Immature natural killer cell (primary cell): ENCODE measurements at regions not wholly inside any gene's neighbourhood (a gene's known extent, or its start where the extent isn't known, plus 50 kb on each side); places are given as distances from the start of the nearest gene placed in this dataset.
"Not testable (repeated sequence)": the region's sequence is repeated elsewhere in the genome, so short reads cannot be mapped to it uniquely, and the experiment has no call there.

Experiments
- DNase-seq, 3 donors: peaks; one replicate each; pipeline ENCODE4 v3.0.0; 2022; ENCODE audit warnings: mixed read lengths in 1 of 3
- H3K27ac Mint-ChIP-seq, 6 donors: one replicate each; pipeline ENCODE4 v1.8.0; 2020; ENCODE audit warnings: mixed read lengths in 6 of 6, mild to moderate bottlenecking in 5 of 6, inconsistent platforms in 4 of 6, moderate library complexity in 3 of 6
- H3K27me3 Mint-ChIP-seq, 3 donors: one replicate each; pipeline ENCODE4 v1.8.0; 2020 to 2021; ENCODE audit warnings: low read depth in 3 of 3, mild to moderate bottlenecking in 3 of 3, mixed read lengths in 3 of 3, moderate library complexity in 3 of 3, inconsistent platforms in 1 of 3
- H3K36me3 Mint-ChIP-seq, 3 donors: one replicate each; pipeline ENCODE4 v1.8.0; 2020; ENCODE audit warnings: mixed read lengths in 3 of 3, inconsistent platforms in 2 of 3, mild to moderate bottlenecking in 2 of 3
- H3K4me1 Mint-ChIP-seq, 2 donors: one replicate each; pipeline ENCODE4 v1.8.0; 2020; ENCODE audit warnings: inconsistent platforms in 2 of 2, mild to moderate bottlenecking in 2 of 2, mixed read lengths in 2 of 2, moderate library complexity in 1 of 2
- H3K4me3 Mint-ChIP-seq, 5 donors: one replicate each; pipeline ENCODE4 v1.8.0; 2020; ENCODE audit warnings: mild to moderate bottlenecking in 5 of 5, mixed read lengths in 5 of 5, inconsistent platforms in 3 of 5, moderate library complexity in 3 of 5
- H3K9me3 Mint-ChIP-seq, 6 donors: one replicate each; pipeline ENCODE4 v1.8.0; 2020; ENCODE audit warnings: mild to moderate bottlenecking in 6 of 6, mixed read lengths in 6 of 6, inconsistent platforms in 4 of 6, moderate library complexity in 3 of 6

- Mint-ChIP-seq H3K4me3 (no peak overlapping the region), H3K4me1 (no peaks in the 10 kb centered on the region), H3K27me3 (peaks cover 5 to 12% (median 9%) of the 10 kb centered on the region in 3 donors), H3K36me3 (no peaks in the 10 kb centered on the region), H3K27ac (no peak overlapping the region), H3K9me3 (no peaks in the 10 kb centered on the region)
- no peak for DNase-seq
Observed at GRCh38 chr10:44005788-44006099, 357.1 kb upstream of the ZNF32 start.

DNA sequence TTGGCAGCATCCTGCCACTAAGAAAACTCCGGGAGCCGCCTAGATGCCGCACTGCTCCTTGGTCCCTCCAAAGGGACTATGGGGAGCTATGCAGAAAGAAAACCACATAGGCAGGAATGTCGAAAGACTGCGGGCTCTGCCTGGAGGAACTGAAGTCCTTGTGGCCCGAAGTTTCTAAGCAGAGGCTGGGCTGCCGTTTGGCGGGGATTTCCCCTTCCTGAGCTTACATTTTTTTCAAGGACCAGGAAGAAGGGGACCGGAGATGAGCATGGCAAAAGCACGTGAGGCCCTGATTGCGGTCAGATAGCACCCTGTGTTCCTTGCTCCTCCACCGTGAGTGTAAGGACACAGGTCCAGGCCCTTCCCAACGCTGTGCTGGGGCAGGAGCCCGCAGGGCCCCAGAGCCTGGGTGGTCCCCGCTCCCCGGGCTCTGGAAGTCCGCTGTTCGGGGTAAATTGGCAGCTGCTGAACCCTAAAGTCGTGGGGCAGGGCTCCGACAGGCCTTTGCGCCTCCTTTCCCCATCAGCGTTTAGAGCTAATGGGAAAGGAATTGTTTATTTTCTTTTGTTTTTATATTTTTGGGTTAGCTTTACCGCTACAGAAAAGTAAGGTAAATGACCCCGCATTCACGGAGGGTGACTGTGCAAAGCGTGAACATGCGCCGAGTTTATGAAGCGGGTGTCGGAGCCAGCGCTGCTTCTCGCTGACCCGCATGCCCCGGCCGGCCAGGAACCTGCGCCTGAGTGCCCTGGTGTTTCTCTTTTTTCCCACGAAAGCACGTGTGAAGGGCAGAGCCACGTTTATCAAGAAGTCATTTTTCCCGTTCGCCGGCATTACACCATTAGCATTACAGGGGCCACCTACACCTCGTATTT, 356.5 kb upstream of the ZNF32 start:
- DNase-seq: no peak
- Mint-ChIP-seq H3K9me3 (no peaks in the 10 kb centered on the region), H3K27me3 (peaks cover 5 to 12% (median 9%) of the 10 kb centered on the region in 3 donors), H3K27ac (no peak overlapping the region), H3K36me3 (no peaks in the 10 kb centered on the region), H3K4me3 (no peak overlapping the region), H3K4me1 (no peaks in the 10 kb centered on the region)

DNA sequence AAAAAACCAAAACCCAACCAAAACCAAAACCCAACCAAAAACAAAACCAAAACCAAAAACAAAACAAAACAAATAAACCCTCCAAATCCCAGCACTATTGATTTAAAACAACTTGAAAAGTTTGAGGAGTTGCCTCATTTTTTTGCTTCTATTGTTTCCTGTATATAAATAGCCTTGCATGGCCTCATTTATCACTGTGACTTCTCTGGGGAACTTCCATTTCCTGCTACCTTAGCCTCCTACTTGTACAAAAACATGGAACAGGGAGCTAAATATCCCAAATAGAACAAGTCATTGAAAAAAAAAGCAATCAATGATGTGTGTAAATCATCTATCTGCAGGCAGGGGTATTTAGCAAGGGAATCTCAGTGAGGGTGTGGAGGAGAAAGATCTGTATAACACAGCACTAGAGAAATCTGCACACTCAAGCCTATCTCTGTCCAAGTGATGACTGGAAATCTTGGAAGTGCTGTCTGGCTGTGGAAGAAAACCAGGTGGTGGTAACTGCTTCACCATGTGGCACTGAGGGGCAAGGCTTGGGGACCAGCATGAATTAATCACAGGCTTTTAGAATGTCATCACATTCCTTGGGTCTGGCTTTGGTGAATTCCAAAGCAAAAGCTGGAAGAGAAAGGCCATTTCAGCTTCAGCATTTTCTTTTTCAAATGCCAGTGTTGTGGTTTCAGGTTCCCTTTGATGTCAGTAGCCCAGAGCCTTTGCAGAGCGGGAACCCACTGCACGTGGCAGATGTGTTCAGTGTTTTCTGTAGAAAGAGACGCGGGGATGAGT, 349.5 kb upstream of the ZNF32 start:
- Mint-ChIP-seq H3K36me3 (no peaks in the 10 kb centered on the region), H3K4me3 (no peak overlapping the region), H3K27me3 (peaks cover 0 to 16% (median 4%) of the 10 kb centered on the region in 3 donors), H3K9me3 (no peaks in the 10 kb centered on the region), H3K27ac (no peak overlapping the region), H3K4me1 (no peaks in the 10 kb centered on the region)
- no peak for DNase-seq

- Mint-ChIP-seq H3K9me3 (no peaks in the 10 kb centered on the region), H3K4me1 (no peaks in the 10 kb centered on the region), H3K36me3 (no peaks in the 10 kb centered on the region), H3K4me3 (no peak overlapping the region), H3K27me3 (peaks cover 0 to 16% (median 6%) of the 10 kb centered on the region in 3 donors), H3K27ac (no peak overlapping the region)
- no peak for DNase-seq
Observed at GRCh38 chr10:43997330-43997729, 348.6 kb upstream of the ZNF32 start.

- Mint-ChIP-seq H3K36me3 (no peaks in the 10 kb centered on the region), H3K27me3 (peaks cover 2 to 21% (median 7%) of the 10 kb centered on the region in 3 donors), H3K4me1 (no peaks in the 10 kb centered on the region), H3K4me3 (no peak overlapping the region), H3K9me3 (peaks cover 0 to 6% (median 0%) of the 10 kb centered on the region in 6 donors), H3K27ac (no peak overlapping the region)
- no peak for DNase-seq
Observed at GRCh38 chr10:43994539-43994938, 345.9 kb upstream of the ZNF32 start.

GRCh38 chr10:43992816-43993215, 344.1 kb upstream of the ZNF32 start:
- not testable (repeated sequence) for H3K4me1 Mint-ChIP-seq, H3K9me3 Mint-ChIP-seq, H3K36me3 Mint-ChIP-seq, H3K27ac Mint-ChIP-seq, DNase-seq, H3K4me3 Mint-ChIP-seq
- peaks cover 2 to 20% (median 7%) of the 10 kb centered on the region in 3 donors for H3K27me3 Mint-ChIP-seq

- no peaks in the 10 kb centered on the region for H3K36me3 Mint-ChIP-seq
- DNase-seq: no peak
- H3K4me3 Mint-ChIP-seq: no peak overlapping the region
- no peak overlapping the region for H3K27ac Mint-ChIP-seq
- H3K9me3 Mint-ChIP-seq: peaks cover 0 to 4% (median 0%) of the 10 kb centered on the region in 6 donors
- H3K27me3 Mint-ChIP-seq: peaks cover 1 to 8% (median 7%) of the 10 kb centered on the region in 3 donors
- H3K4me1 Mint-ChIP-seq: peaks cover 0 to 4% of the 10 kb centered on the region in 2 donors
Observed at GRCh38 chr10:43986374-43986773, 337.7 kb upstream of the ZNF32 start.

DNA sequence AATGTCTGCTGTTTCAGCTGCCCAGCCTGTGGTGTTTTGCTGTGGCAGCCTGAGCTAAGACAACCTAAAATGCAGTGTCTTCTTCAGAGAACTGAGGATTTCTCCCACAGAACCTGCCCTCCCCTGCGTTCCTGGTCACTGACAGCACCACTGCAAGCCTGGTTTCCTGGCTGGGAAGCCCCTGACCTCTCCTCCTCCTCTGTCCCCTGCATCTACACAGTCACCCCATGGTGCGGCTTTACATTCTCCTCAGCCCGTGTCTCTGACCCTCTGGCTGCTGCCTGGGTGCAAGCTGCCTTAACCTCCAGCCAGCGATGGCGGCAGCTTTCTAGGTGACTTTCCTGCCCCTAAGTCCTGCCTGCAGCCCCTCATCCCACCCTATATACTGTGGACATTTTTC, 337.3 kb upstream of the ZNF32 start:
- DNase-seq: no peak
- no peaks in the 10 kb centered on the region for H3K36me3 Mint-ChIP-seq

DNA sequence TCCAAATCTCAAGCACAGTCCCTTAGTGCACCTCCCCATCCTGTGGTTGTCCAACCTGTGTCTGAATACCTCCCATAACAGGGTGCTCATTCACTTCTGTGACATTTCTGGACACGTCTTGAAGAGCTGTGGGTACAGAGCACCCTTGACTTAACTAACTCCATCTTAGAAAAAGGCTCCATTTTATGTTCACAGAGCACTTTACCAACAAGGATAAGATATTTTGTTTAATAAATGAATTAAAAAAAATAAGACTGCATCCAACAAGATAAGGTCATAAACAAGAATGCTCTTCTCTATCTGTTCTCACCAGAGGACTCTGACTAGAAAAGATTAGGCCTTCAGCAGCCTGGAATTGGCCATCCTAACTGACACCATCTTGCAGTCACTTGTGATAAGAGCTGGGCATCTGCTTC, 335.2 kb upstream of the ZNF32 start:
- DNase-seq: no peak
- Mint-ChIP-seq H3K4me1 (peaks cover 14 to 27% of the 10 kb centered on the region in 2 donors), H3K9me3 (peaks cover 0 to 3% (median 0%) of the 10 kb centered on the region in 6 donors), H3K4me3 (no peak overlapping the region), H3K27ac (no peak overlapping the region), H3K27me3 (peaks cover 2 to 3% (median 3%) of the 10 kb centered on the region in 3 donors), H3K36me3 (no peaks in the 10 kb centered on the region)

More for the DNA sequence above, 337.3 kb upstream of the ZNF32 start:
- Mint-ChIP-seq H3K27me3 (peaks cover 1 to 8% (median 6%) of the 10 kb centered on the region in 3 donors), H3K4me1 (peaks cover 0 to 9% of the 10 kb centered on the region in 2 donors), H3K4me3 (no peak overlapping the region), H3K27ac (no peak overlapping the region), H3K9me3 (peaks cover 0 to 4% (median 0%) of the 10 kb centered on the region in 6 donors)

- Mint-ChIP-seq H3K27ac (no peak overlapping the region), H3K4me1 (peaks cover 16 to 29% of the 10 kb centered on the region in 2 donors), H3K27me3 (peaks cover 2 to 3% (median 3%) of the 10 kb centered on the region in 3 donors), H3K4me3 (no peak overlapping the region), H3K9me3 (no peaks in the 10 kb centered on the region), H3K36me3 (no peaks in the 10 kb centered on the region)
- no peak for DNase-seq
Observed at GRCh38 chr10:43983405-43983804, 334.7 kb upstream of the ZNF32 start.

DNA sequence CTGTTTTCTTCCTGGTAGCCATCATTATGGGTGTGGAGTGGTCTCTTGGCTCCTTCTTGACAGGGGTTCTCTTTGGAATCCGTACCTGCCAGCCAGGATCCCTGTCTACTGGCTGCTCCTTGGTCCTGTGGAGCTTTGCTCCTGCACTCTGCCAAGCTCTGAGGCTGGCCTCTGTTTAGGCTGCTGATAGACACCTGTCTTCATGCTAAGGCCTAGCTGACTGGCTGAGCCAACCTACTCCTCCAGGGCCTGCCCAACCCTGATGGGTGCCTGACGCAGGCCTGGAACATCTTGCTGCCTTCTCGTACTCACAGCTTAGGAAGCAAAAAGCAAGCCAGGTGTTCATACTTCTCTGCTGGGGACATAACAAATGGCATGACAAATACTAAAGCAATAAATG, 333.6 kb upstream of the ZNF32 start:
- Mint-ChIP-seq H3K9me3 (no peaks in the 10 kb centered on the region), H3K36me3 (no peaks in the 10 kb centered on the region), H3K27ac (no peak overlapping the region), H3K4me3 (no peak overlapping the region), H3K4me1 (peaks cover 27 to 41% of the 10 kb centered on the region in 2 donors), H3K27me3 (peaks cover 2 to 3% (median 3%) of the 10 kb centered on the region in 3 donors)
- no peak for DNase-seq

DNA sequence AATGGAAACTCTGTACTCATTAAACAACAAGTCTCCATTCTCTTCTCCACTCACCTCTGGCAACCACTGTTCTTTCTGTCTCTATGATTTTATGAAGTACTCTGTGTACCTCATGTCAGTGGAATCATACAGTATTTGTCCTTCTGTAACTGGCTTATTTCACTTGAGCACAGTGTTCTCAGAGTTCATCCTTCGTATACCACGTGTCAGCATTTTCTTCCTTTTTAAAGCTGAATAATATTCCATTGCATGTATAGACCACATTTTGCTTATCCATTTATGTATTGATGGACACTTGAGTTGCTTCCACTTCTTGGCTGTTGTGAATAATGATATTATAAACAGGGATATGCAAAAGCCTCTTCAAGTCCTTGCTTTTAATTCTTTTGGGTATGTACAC, 333.0 kb upstream of the ZNF32 start:
- DNase-seq: no peak
- Mint-ChIP-seq H3K9me3 (no peaks in the 10 kb centered on the region), H3K4me1 (peaks cover 28 to 45% of the 10 kb centered on the region in 2 donors), H3K27me3 (peaks cover 2 to 3% (median 3%) of the 10 kb centered on the region in 3 donors), H3K27ac (peak overlapping the region in 1 of 6 donors; percentile 24), H3K36me3 (no peaks in the 10 kb centered on the region), H3K4me3 (peak overlapping the region in 1 of 5 donors; percentile 1)

GRCh38 chr10:43981232-43981631, 332.6 kb upstream of the ZNF32 start:
- H3K27me3 Mint-ChIP-seq: peaks cover 2 to 3% (median 3%) of the 10 kb centered on the region in 3 donors
- peak overlapping the region in 1 of 5 donors; percentile 1 for H3K4me3 Mint-ChIP-seq
- DNase-seq: no peak
- no peaks in the 10 kb centered on the region for H3K9me3 Mint-ChIP-seq
- no peaks in the 10 kb centered on the region for H3K36me3 Mint-ChIP-seq
- H3K4me1 Mint-ChIP-seq: peaks cover 28 to 45% of the 10 kb centered on the region in 2 donors
- H3K27ac Mint-ChIP-seq: peak overlapping the region in 1 of 6 donors; percentile 24

DNA sequence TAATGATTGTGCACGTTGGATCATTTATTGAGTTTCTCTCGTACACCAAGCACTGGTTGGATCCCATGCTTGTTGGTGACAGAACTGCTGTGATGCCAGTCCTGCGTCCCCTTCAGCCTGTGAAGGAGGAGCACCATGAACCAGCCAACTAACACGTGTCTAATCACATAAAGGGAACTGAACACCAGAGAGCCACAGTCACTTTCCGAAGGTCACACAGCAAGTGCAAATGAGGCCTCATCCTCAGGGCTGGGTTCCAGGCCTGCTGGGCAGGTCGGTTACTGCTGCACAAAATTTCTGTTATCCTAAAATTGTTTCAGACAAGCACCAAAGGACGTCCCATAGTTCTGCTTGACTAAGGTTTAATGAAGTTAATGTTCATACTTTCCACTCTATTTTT, 332.0 kb upstream of the ZNF32 start:
- Mint-ChIP-seq H3K4me1 (peaks cover 28 to 45% of the 10 kb centered on the region in 2 donors), H3K27ac (peak overlapping the region in 3 of 6 donors; percentile 9 to 46 (median 37)), H3K9me3 (no peaks in the 10 kb centered on the region), H3K36me3 (no peaks in the 10 kb centered on the region), H3K27me3 (peaks cover 2 to 3% (median 3%) of the 10 kb centered on the region in 3 donors), H3K4me3 (peak overlapping the region in 1 of 5 donors; percentile 46)
- no peak for DNase-seq
